ENCODE measurements at regions not wholly inside any gene's neighbourhood (a gene's known extent, or its start where the extent isn't known, plus 50 kb on each side); places are given as distances from the start of the nearest gene placed in this dataset.

DNA sequence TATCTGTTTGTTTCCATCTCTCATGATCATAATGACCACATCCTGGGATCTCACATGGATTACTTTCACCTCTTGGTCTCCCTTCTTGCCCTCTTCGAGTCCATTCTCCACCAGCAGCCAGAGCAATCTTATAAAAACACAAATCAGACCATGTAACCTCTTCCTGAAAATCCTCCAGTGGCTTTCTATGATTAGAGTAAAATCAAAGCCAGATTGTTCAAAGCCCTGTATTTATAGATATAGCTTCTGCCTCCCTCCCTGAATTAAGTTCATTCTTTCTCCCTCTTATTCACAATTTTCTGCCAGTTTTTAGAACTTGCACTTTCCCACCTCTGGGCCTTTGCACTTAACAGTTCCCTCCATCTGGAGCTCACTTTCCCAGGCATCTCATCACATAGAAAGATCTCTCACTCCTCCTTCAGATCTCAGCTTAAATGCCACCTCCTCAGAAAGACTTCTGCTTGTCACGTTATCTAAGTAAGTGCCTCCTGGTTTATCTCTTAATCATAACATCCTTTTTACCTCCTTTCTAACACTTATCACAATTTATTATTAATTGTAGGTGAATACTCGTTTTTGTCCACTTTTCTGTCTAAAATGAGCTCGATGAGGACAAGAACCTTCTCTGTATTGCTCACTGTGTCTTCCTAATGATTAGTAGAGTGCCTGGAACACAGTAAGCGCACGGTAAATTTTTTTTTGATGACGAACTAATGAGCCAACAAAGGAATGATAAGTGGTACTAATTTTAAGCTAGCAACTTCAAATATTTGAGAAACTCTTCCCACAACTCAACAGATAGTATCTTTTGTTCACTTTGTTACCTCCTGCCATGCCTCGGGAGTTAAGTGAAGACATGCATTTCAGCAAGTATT lies 80.5 kb downstream of the CYB561 start:
- no peak for TF ChIP-seq POLR2AphosphoS5 (IDR thresholded peaks at IDR 0.05; ENCODE audit: low read depth, low read length)
- TF ChIP-seq TAF1 (IDR thresholded peaks at IDR 0.05; ENCODE audit: low read depth, low read length): no peak
- TF ChIP-seq SPI1 (IDR thresholded peaks at IDR 0.05; ENCODE audit: low read depth, low read length): no peak
- TF ChIP-seq POLR2A (IDR thresholded peaks at IDR 0.05; ENCODE audit: low read depth, low read length): no peak
